Stimulated activated CD8-positive, alpha-beta memory T cell treated with anti-CD3 and anti-CD28 coated beads, Interleukin-2, amount 100 ng/mL, for 1 hour (primary cell): ENCODE measurements at regions not wholly inside any gene's neighbourhood (a gene's known extent, or its start where the extent isn't known, plus 50 kb on each side); places are given as distances from the start of the nearest gene placed in this dataset.
"Not testable (repeated sequence)": the region's sequence is repeated elsewhere in the genome, so short reads cannot be mapped to it uniquely, and the experiment has no call there.

Experiments
- DNase-seq, 2 donors: peaks; one replicate each; pipeline ENCODE4 v3.0.0-alpha.2; 2020; ENCODE audit warnings: low read depth in 2 of 2

DNA sequence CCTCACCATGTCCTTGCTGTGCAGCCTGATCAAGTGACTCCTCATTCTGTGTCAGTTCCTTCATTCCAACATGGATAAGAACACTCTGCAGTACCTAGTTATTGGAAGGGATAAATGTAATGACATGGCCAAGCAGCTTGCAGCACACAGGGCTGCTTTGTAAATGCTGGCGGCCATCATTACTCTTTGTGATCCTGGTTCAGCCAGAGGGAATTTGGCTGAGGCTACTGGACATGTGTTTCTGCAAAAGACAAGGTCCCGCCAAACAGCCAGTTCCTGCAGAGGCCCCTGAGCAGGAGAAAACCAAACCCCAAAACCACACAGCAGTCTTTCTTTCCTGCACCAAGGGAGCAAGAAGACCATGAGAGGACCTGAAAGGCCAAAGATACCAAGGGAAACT lies 495.8 kb downstream of the AJAP1 start:
- no peak for DNase-seq

DNA sequence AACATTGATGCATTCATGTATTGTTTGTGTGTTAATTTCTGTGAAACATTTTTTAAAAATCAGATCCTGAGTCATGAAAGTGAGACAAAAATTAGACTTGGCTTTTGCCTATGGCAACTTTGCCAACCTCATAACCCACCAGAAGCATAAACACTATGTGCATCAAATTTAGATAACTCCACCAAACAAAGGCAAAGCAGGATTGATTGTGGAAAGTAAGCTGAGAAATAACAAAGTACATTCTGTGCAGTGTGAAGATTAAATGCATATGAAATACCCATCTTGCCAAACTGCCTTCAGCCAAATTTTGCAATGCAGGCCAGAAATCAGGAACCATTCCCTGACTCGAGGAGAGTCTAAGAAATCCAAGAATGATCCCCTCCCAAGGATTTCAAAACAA lies 493.4 kb downstream of the AJAP1 start:
- DNase-seq = no peak

- DNase-seq = no peak
Measured at GRCh38 chr1:5142389-5142788, 488.0 kb downstream of the AJAP1 start.

- no peak for DNase-seq
Measured at GRCh38 chr1:5141750-5142149, 487.3 kb downstream of the AJAP1 start.

- DNase-seq = no peak
Measured at GRCh38 chr1:5140962-5141361, 486.6 kb downstream of the AJAP1 start.

DNA sequence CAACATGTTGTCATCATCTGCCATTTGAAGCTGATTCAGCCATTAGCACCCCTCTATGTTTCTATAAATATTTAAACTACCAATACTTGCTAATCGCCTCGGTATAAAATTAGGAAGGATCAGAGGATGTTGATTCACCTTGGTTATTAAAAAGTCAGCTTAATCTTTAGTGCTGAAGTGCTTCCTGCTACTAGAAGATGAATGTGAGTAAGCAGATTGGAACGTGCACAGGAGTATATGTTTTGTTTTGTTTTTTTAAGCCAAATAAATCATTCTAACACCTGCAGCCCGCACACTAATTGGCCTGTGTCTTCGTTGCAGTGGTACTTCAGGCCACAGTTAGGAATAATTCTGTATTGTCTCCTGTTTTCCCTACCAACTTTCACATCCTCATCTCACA lies 485.7 kb downstream of the AJAP1 start:
- DNase-seq = no peak

GRCh38 chr1:5129746-5130355 lies 475.4 kb downstream of the AJAP1 start:
- DNase-seq = no peak

DNA sequence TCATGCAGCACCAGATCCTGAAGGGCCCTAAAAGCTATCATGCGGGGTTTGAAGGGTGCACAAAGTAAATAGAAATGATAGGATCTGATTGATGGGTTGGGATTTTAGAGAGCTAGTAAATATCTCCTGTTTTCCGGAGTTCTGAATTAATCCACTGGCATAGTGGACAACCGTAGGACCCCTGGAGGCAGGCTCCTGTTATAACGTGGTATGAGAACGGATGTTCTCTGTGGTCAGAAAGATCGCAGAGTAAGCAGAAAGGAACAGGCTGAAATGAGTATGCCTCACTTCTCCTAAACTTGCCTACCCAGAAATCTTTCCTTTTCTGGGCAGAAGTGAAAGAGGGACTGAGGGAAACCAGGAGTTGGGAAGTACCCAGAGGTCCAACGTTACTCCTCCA lies 470.8 kb downstream of the AJAP1 start:
- no peak for DNase-seq

DNA sequence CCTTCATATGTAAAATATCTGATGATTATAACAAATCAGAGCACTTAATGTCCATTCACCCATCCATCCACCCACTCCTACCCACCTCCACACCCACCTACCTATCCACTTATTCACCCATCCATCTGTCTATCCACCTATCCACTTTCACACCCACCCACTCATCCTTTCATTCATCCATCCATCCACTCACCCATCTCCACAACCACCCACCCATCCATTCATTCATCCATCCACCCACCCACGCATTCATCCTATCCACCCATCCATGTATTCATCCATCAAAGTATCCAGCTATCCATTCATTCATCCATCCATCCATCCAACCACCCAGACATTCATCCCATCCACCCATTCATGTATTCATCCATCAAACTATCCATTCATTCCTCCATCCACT lies 466.1 kb downstream of the AJAP1 start:
- DNase-seq = no peak

- no peak for DNase-seq
Measured at GRCh38 chr1:5119366-5120234, 465.2 kb downstream of the AJAP1 start.

GRCh38 chr1:5118771-5119170 lies 464.4 kb downstream of the AJAP1 start:
- DNase-seq = not testable (repeated sequence)

DNA sequence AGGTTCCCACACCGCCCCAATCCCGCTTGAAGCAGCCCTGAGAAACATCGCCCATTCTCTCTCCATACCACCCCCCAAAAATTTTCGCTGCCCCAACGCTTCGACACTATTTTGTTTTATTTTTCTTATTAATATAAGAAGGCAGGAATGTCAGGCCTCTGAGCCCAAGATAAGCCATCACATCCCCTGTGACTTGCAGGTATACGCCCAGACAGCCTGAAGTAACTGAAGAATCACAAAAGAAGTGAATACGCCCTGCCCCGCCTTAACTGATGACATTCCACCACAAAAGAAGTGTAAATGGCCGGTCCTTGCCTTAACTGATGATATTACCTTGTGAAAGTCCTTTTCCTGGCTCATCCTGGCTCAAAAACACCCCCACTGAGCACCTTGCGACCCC lies 463.9 kb downstream of the AJAP1 start:
- not testable (repeated sequence) for DNase-seq

DNA sequence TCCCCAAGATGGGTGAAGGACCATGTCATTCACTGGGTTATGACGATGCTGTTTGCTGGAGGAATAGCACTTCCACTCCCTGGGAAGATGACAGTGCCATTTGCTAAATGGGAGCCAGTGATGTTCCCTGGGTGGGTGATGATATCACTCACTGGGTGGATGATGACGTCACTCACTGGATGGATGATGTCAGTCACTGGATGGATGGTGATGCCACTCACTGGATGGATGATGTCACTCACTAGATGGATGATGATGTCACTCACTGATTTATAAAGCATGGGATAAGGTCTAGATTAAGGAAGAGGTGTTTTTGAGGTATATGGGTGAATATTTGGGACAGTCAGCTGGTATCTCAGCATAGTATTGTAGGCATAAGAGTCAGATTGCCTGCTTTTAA lies 457.2 kb downstream of the AJAP1 start:
- no peak for DNase-seq

GRCh38 chr1:5110508-5110907 lies 456.1 kb downstream of the AJAP1 start:
- DNase-seq = no peak

DNA sequence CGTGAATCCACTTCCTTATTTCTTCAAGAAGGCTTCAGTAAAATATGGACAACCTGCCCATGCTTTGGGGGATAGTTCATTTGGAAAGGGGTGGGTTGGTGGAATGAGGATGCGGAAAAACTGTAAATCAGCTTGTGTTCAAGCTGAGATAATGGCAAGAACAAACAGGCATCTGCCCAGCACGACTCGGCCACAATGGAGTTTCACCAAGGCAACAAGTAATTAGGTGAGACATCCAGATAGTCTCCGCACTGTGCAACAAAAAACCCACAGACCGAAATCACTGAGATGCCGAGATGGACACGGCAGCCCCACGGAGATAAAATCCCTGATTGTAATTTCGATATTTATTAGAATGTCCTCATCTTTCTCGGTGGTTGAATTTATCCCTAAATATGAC lies 455.2 kb downstream of the AJAP1 start:
- DNase-seq = no peak

GRCh38 chr1:5108740-5109139 lies 454.3 kb downstream of the AJAP1 start:
- no peak for DNase-seq

DNA sequence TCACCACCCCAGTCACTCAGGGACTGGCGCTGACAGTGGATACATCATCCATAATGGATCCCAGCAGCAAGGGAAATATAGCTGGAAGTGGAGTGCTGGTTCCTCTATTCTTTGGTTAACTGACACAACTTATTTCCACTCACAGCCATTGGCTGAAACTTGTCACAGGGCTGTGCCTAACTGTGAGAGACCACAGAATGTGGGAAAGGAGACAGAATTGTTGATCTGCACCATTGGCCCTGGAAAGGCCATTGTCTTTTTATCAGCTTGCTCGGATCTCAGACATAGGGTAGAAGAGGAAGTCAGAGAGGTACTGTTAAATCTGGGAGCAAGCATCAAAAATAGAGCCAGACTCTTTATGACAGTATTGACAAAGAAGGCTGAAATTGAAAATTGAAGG lies 451.3 kb downstream of the AJAP1 start:
- no peak for DNase-seq

DNA sequence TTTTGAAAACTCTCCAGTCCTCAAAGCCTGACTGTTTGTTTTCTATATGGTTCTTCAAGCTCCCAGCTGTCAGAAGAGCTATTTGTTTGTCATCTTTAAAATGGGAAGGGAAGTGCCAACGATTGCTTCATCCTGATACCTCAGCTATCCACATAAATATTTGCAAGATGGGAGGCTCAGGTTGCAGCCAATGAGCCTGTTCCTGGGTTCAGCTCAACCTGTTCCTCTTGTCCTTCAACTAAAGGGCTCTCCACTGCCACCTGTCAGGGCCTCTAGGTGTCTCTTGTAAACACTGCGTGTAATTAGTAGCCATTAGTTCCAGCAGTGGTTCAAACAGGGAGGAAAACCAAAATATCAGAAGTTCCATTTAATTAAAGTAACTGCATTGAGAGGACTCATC lies 445.1 kb downstream of the AJAP1 start:
- DNase-seq = no peak

DNA sequence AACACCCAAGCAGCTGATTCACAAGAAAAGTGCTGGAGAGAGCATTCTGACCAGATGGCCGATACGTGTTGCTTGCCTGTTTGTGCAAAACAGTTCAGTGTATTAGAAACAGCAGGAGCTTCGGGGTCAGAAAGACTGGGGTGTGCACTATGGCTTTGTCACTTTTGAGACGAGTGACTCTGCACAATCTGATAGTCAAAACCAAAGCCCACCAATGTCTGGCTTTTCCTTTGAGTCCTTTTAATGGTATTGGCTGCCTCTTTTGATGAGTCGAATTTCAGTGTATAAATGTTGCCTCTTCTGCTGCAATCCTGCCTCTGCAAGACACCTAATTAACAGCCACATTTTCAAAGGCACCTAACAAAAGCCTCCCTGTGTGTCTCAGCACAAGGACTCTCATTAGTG lies 444.6 kb downstream of the AJAP1 start:
- no peak for DNase-seq

GRCh38 chr1:5093042-5093441 lies 438.6 kb downstream of the AJAP1 start:
- DNase-seq = no peak

DNA sequence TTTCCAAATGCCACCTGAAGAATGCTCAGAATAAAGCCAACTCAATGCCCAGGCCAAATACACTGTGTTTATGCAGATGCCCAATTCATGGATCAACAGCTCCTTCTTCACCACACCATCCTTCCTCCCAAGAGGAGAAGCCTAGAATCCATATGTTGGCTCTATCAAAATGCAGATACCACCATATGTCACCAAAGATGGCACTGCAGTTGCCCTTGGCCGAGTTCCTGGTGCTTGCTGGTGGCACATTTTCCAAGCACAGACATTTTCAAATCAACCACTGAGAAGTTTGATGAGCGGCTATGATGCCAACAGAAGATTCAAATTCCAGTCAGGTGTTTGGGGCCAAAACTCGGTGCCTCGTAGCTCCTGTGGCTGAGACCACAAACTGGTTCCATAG lies 430.3 kb downstream of the AJAP1 start:
- no peak for DNase-seq

DNA sequence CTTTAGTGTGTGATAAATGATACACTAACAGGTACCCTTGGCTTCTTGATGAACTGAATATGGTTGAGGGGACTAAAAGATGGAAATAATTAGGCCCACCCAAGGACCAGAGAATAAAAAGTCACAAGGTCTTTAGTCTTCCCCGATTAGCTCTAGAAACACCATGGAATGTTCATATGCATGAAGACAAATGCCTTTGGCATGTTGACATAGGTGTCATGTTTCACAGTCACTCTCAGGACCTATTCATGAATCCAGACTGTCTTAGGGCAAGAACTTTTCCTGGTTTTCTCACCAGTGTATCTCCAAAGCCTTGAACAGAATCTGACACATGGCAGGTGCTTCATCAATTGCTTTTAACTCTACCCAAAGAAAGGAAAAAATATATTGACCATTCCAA lies 412.8 kb downstream of the AJAP1 start:
- DNase-seq = no peak

GRCh38 chr1:5053744-5054143 lies 399.3 kb downstream of the AJAP1 start:
- no peak for DNase-seq

DNA sequence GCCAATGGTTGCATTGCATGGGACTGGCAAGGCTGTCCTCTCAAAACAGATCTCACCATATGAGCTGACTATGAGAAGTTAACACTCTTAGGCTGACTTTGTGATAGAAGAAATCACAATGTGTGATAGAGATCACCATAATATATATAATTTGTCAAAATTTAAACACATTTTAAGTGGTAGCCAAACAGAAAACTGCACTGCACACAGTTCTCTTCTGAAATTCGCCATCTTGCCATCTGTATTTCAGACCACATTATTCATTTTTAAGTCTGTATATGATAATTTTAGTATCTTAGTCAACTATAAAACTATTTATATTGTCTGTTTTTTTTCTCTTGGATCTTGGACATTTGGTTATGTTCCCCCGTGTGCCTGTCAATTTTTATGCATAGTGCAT lies 374.7 kb downstream of the AJAP1 start:
- DNase-seq = no peak
